Kidney tubule cell (primary cell): ENCODE measurements at regions not wholly inside any gene's neighbourhood (a gene's known extent, or its start where the extent isn't known, plus 50 kb on each side); places are given as distances from the start of the nearest gene placed in this dataset.

Experiments
- DNase-seq: peaks from one replicate; pipeline ENCODE4 v3.0.0-alpha.2; 2018; ENCODE audit warnings: low spot score

GRCh38 chr5:8050616-8051175 lies 181.7 kb downstream of the MTRR start:
- DNase-seq: no peak

GRCh38 chr5:8053270-8053669 lies 184.3 kb downstream of the MTRR start:
- no peak for DNase-seq

GRCh38 chr5:8057769-8058168 lies 188.8 kb downstream of the MTRR start:
- DNase-seq: no peak

GRCh38 chr5:8058616-8059190 lies 189.8 kb downstream of the MTRR start:
- DNase-seq: no peak

- DNase-seq: no peak
Measured at GRCh38 chr5:8059337-8059736, 190.4 kb downstream of the MTRR start.

GRCh38 chr5:8060235-8060952 lies 191.4 kb downstream of the MTRR start:
- no peak for DNase-seq

- no peak for DNase-seq
Measured at GRCh38 chr5:8060953-8061429, 192.0 kb downstream of the MTRR start.

GRCh38 chr5:8062521-8062920 lies 193.6 kb downstream of the MTRR start:
- DNase-seq: no peak

GRCh38 chr5:8068078-8068477 lies 199.1 kb downstream of the MTRR start:
- no peak for DNase-seq

GRCh38 chr5:8070138-8070537 lies 201.2 kb downstream of the MTRR start:
- DNase-seq: no peak

GRCh38 chr5:8079056-8079455 lies 210.1 kb downstream of the MTRR start:
- no peak for DNase-seq

- no peak for DNase-seq
Measured at GRCh38 chr5:8081179-8081578, 212.2 kb downstream of the MTRR start.

- no peak for DNase-seq
Measured at GRCh38 chr5:8093669-8094068, 224.7 kb downstream of the MTRR start.

GRCh38 chr5:8094304-8094703 lies 225.4 kb downstream of the MTRR start:
- no peak for DNase-seq

- no peak for DNase-seq
Measured at GRCh38 chr5:8097146-8097545, 228.2 kb downstream of the MTRR start.

- no peak for DNase-seq
Measured at GRCh38 chr5:8098081-8098480, 229.1 kb downstream of the MTRR start.

GRCh38 chr5:8102714-8103113 lies 233.8 kb downstream of the MTRR start:
- no peak for DNase-seq

- DNase-seq: no peak
Measured at GRCh38 chr5:8114597-8115266, 245.8 kb downstream of the MTRR start.

GRCh38 chr5:8123559-8123958 lies 254.6 kb downstream of the MTRR start:
- DNase-seq: no peak

GRCh38 chr5:8134609-8135008 lies 265.7 kb downstream of the MTRR start:
- no peak for DNase-seq

GRCh38 chr5:8135742-8136141 lies 266.8 kb downstream of the MTRR start:
- DNase-seq: no peak

GRCh38 chr5:8136271-8136670 lies 267.3 kb downstream of the MTRR start:
- DNase-seq: no peak

GRCh38 chr5:8137941-8138550 lies 269.1 kb downstream of the MTRR start:
- DNase-seq: no peak
